ENCODE measurements at regions not wholly inside any gene's neighbourhood (a gene's known extent, or its start where the extent isn't known, plus 50 kb on each side); places are given as distances from the start of the nearest gene placed in this dataset.

DNA sequence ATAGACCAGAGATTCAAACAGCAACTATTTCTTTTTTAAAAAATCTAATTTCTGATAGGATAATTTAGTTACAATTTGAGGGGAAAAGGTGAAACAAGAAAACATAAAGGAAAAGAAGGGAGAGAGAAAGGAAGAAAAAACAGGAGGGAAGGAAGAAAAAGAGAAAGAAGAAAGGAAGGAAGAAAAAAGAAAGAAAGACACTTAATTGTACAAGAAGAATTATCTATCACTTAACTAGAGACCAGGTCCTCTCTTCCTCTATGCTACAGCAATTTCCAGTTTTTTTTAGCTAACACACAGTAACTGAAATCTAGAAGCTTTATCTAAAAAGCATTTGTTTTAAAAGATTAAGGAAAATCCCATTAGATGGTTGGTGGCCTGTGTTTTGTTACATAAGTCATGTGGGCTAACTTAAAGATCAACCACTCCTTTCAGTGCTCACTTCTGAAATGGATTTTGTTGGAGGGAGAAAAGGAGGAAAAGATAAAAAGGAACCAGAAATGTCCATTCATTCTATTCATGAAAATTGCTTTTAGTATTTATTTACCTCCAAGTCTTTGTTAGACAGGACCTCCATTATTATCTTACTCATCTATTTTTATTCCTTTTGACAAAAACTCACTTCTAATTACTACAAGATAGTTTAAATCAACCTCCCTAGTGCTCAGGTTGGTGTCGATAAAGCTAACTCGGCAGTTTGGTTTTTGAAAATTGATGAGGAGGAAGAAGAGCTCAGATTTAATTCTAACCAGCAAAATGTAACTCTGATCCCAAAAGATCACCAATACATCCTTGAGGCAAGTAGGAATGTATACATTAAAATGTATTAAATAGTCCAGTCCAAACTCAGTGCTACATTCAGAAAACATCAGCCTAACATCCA is 251.5 kb upstream of the FN1 start (continued):
- no peak for TF ChIP-seq TAF1 (IDR thresholded peaks at IDR 0.05; ENCODE audit: low read depth)
- TF ChIP-seq EP300 (conservative IDR thresholded peaks at IDR 0.05; ENCODE audit: poor library complexity, severe bottlenecking), result no peak

GRCh38 chr2:215685238-215685990 is 249.5 kb upstream of the FN1 start:
- no peaks in the 10 kb centered on the region for H3K79me2 ChIP-seq (replicated peaks; ENCODE audit: insufficient read depth, low read length)
- no peaks in the 10 kb centered on the region for H4K20me1 ChIP-seq (ENCODE audit: insufficient read depth)
- no peaks in the 10 kb centered on the region for H3K36me3 ChIP-seq (ENCODE audit: insufficient read depth, low read length)
- H3K27ac ChIP-seq (ENCODE audit: low read length), result no peak overlapping the region
- no peak overlapping the region for H3K4me3 ChIP-seq (ENCODE audit: low read length)
- no peak overlapping the region for H3K9ac ChIP-seq (ENCODE audit: low read length)
- no peak overlapping the region for H2AFZ ChIP-seq (ENCODE audit: low read depth, low read length)
- no peaks in the 10 kb centered on the region for H3K9me3 ChIP-seq (ENCODE audit: low read length)
- TF ChIP-seq EP300 (conservative IDR thresholded peaks at IDR 0.05; ENCODE audit: poor library complexity, severe bottlenecking) (no peak), CTCF (IDR thresholded peaks at IDR 0.05; ENCODE audit: poor library complexity, severe bottlenecking) (no peak), SMC3 (conservative IDR thresholded peaks at IDR 0.05; ENCODE audit: poor library complexity) (no peak), EZH2 (IDR thresholded peaks at IDR 0.05; ENCODE audit: borderline replicate concordance, insufficient read depth, low read length, poor library complexity, severe bottlenecking) (no peak), MXI1 (conservative IDR thresholded peaks at IDR 0.05; ENCODE audit: poor library complexity, severe bottlenecking) (no peak), REST (IDR thresholded peaks at IDR 0.05; ENCODE audit: borderline replicate concordance) (no peak), POLR2AphosphoS5 (IDR thresholded peaks at IDR 0.05) (no peak), RAD21 (conservative IDR thresholded peaks at IDR 0.05) (no peak), TAF1 (IDR thresholded peaks at IDR 0.05; ENCODE audit: low read depth) (no peak)
- H3F3A ChIP-seq (ENCODE audit: insufficient read depth, low read length, poor library complexity, severe bottlenecking), result no peaks in the 10 kb centered on the region
- H3K9me2 ChIP-seq (ENCODE audit: insufficient read depth, low read length), result no peaks in the 10 kb centered on the region
- H3K4me2 ChIP-seq (ENCODE audit: low read length), result no peak overlapping the region
- H3K27me3 ChIP-seq (ENCODE audit: insufficient read depth, low read depth, low read length), result no peaks in the 10 kb centered on the region

Measured in neural cell (in vitro differentiated cells).